Activated CD8-positive, alpha-beta T cell treated with anti-CD3 and anti-CD28 coated beads for 36 hours (primary cell): ENCODE measurements at regions not wholly inside any gene's neighbourhood (a gene's known extent, or its start where the extent isn't known, plus 50 kb on each side); places are given as distances from the start of the nearest gene placed in this dataset.

ENCODE experiments used
- ATAC-seq: fragments of 200-7000 bp; cut with Tn5 transposase; one replicate; pipeline ENCODE4 v1.10.0; 2021; ENCODE audit warnings: mild to moderate bottlenecking, moderate library complexity
- CTCF ChIA-PET: fragments of 350-600 bp; sonication (Branson Sonifier 250); formaldehyde crosslinking; loops from one replicate; lab custom pipeline; 2021; ENCODE audit warnings: antibody characterized with exemption; lab: Charles Lee
- POLR2A ChIA-PET: fragments of 350-600 bp; sonication (Branson Sonifier 250); formaldehyde crosslinking; loops from one replicate; lab custom pipeline; 2021; ENCODE audit warnings: antibody characterized with exemption; lab: Charles Lee
- DNase-seq: peaks from one replicate; pipeline ENCODE4 v3.0.0-alpha.2; 2020
- H3K27ac Mint-ChIP-seq: one replicate; pipeline ENCODE4 v1.8.0; 2021; ENCODE audit warnings: mild to moderate bottlenecking, mixed read lengths
- H3K27me3 Mint-ChIP-seq: one replicate; pipeline ENCODE4 v1.8.0; 2021; ENCODE audit warnings: mixed read lengths
- H3K36me3 Mint-ChIP-seq: one replicate; pipeline ENCODE4 v1.8.0; 2021; ENCODE audit warnings: low read depth, mixed read lengths
- H3K4me1 Mint-ChIP-seq: one replicate; pipeline ENCODE4 v1.8.0; 2021; ENCODE audit warnings: low read depth, mixed read lengths
- H3K4me3 Mint-ChIP-seq: one replicate; pipeline ENCODE4 v1.8.0; 2021; ENCODE audit warnings: mild to moderate bottlenecking, moderate library complexity, mixed read lengths
- H3K9me3 Mint-ChIP-seq: one replicate; pipeline ENCODE4 v1.8.0; 2021; ENCODE audit warnings: mixed read lengths
- CTCF ChIP-seq: fragments of 200-600 bp; IDR thresholded peaks from one replicate; pipeline ENCODE4 v1.8.0; 2022; ENCODE audit warnings: antibody characterized with exemption, mild to moderate bottlenecking
- intact Hi-C: fragments of 100-400 bp; cut with micrococcal nuclease; formaldehyde crosslinking; loops from one replicate; pipeline ENCODE4 v1.10.0; 2022

- no peak for ATAC-seq
- no peaks in the 10 kb centered on the region for H3K9me3 Mint-ChIP-seq
- intact Hi-C loops: no loop called here
- ChIA-PET POLR2A (no interaction called here), CTCF (no interaction called here)
- no peaks in the 10 kb centered on the region for H3K36me3 Mint-ChIP-seq
- peaks cover 9% of the 10 kb centered on the region for H3K27me3 Mint-ChIP-seq
- H3K4me1 Mint-ChIP-seq: no peaks in the 10 kb centered on the region
- no peak for DNase-seq
- H3K27ac Mint-ChIP-seq: no peak overlapping the region
- H3K4me3 Mint-ChIP-seq: no peak overlapping the region
- TF ChIP-seq CTCF: no peak
These were observed 292.9 kb upstream of the DUSP10 start for GRCh38 chr1:222034790-222035189.

- Mint-ChIP-seq H3K27me3 (peaks cover 8% of the 10 kb centered on the region), H3K36me3 (no peaks in the 10 kb centered on the region), H3K27ac (no peak overlapping the region), H3K4me1 (no peaks in the 10 kb centered on the region), H3K4me3 (no peak overlapping the region), H3K9me3 (no peaks in the 10 kb centered on the region)
- ChIA-PET CTCF (no interaction called here), POLR2A (no interaction called here)
- ATAC-seq: no peak
- intact Hi-C loops: no loop called here
- no peak for DNase-seq
- no peak for TF ChIP-seq CTCF
These were observed 291.6 kb upstream of the DUSP10 start for GRCh38 chr1:222033450-222033849.

- no peaks in the 10 kb centered on the region for H3K36me3 Mint-ChIP-seq
- no peaks in the 10 kb centered on the region for H3K4me1 Mint-ChIP-seq
- DNase-seq (no peak), ATAC-seq (no peak)
- H3K27me3 Mint-ChIP-seq: peaks cover 8% of the 10 kb centered on the region
- POLR2A ChIA-PET: no interaction called here
- no peak for TF ChIP-seq CTCF
- H3K4me3 Mint-ChIP-seq: no peak overlapping the region
- intact Hi-C loops: no loop called here
- H3K27ac Mint-ChIP-seq: no peak overlapping the region
- CTCF ChIA-PET: no interaction called here
- H3K9me3 Mint-ChIP-seq: no peaks in the 10 kb centered on the region
These were observed 289.4 kb upstream of the DUSP10 start for GRCh38 chr1:222031318-222031717.

GRCh38 chr1:222028676-222029075 lies 286.8 kb upstream of the DUSP10 start:
- intact Hi-C loops: no loop called here
- ChIA-PET POLR2A (no interaction called here), CTCF (interaction anchor here (0.7 to 1.3 kb wide), 2 partner anchors 16 to 20 kb away, joined by 3 read pairs; no protein-coding TSS in a partner anchor)
- no peak for TF ChIP-seq CTCF
- no peak overlapping the region for H3K4me3 Mint-ChIP-seq
- no peaks in the 10 kb centered on the region for H3K36me3 Mint-ChIP-seq
- no peaks in the 10 kb centered on the region for H3K9me3 Mint-ChIP-seq
- H3K27me3 Mint-ChIP-seq: peaks cover 3% of the 10 kb centered on the region
- no peak for DNase-seq
- no peaks in the 10 kb centered on the region for H3K4me1 Mint-ChIP-seq
- no peak overlapping the region for H3K27ac Mint-ChIP-seq
- no peak for ATAC-seq

- no peak for TF ChIP-seq CTCF
- ChIA-PET POLR2A (no interaction called here), CTCF (interaction anchor here (0.7 to 1.7 kb wide), 2 partner anchors 19 to 427 kb away, joined by 3 to 5 read pairs; no protein-coding TSS in a partner anchor)
- Mint-ChIP-seq H3K36me3 (no peaks in the 10 kb centered on the region), H3K27me3 (peaks cover 3% of the 10 kb centered on the region), H3K4me1 (no peaks in the 10 kb centered on the region), H3K4me3 (no peak overlapping the region), H3K9me3 (no peaks in the 10 kb centered on the region), H3K27ac (no peak overlapping the region)
- ATAC-seq (no peak), DNase-seq (no peak)
- intact Hi-C loops: no loop called here
These were observed 286.2 kb upstream of the DUSP10 start for GRCh38 chr1:222028116-222028515.
